MM.1S (cell line): ENCODE measurements at regions not wholly inside any gene's neighbourhood (a gene's known extent, or its start where the extent isn't known, plus 50 kb on each side); places are given as distances from the start of the nearest gene placed in this dataset.

Experiments used
- CTCF ChIP-seq: fragments of 300-600 bp; sonication (generic); IDR thresholded peaks from 2 replicates; pipeline ENCODE4 v1.5.1; 2016; ENCODE audit warnings: antibody characterized with exemption, low read length, mixed read lengths
- EZH2 ChIP-seq: fragments of 300-600 bp; sonication (generic); optimal IDR thresholded peaks from 2 replicates; pipeline ENCODE3; 2017; ENCODE audit warnings: low read depth, mild to moderate bottlenecking, antibody characterized with exemption, low read length, mixed read lengths
- EZH2phosphoT487 ChIP-seq: fragments of 300-600 bp; sonication (generic); IDR thresholded peaks from 2 replicates; pipeline ENCODE4 v1.6.1; 2018; ENCODE audit warnings: antibody characterized with exemption, low read length

- no peak for TF ChIP-seq CTCF
- TF ChIP-seq EZH2phosphoT487, result no peak
- no peak for TF ChIP-seq EZH2
Observed at GRCh38 chr9:84482607-84483006, 142.0 kb upstream of the SLC28A3 start.
